Ovary (tissue), 7 donors: ENCODE measurements at regions not wholly inside any gene's neighbourhood (a gene's known extent, or its start where the extent isn't known, plus 50 kb on each side); places are given as distances from the start of the nearest gene placed in this dataset.
"Not testable (repeated sequence)": the region's sequence is repeated elsewhere in the genome, so short reads cannot be mapped to it uniquely, and the experiment has no call there.

Experiments used
- DNase-seq, 5 donors: peaks; one replicate each; pipeline ENCODE4 v3.0.0-alpha.2; 2019 to 2020
- H3K27ac ChIP-seq, 2 donors: fragments of 200-600 bp; one replicate each; pipeline versions ENCODE4 v1.5.1 to v1.8.0; 2019 to 2022
- H3K27me3 ChIP-seq: fragments of 200-600 bp; one replicate; pipeline ENCODE4 v1.8.0; 2022
- H3K36me3 ChIP-seq: fragments of 200-600 bp; sonication (generic); one replicate; pipeline ENCODE4 v1.5.1; 2019
- H3K4me1 ChIP-seq: one replicate; pipeline ENCODE4 v1.8.1; 2013; ENCODE audit warnings: mild to moderate bottlenecking, moderate library complexity; ENCODE audit not compliant: insufficient read depth
- H3K4me3 ChIP-seq: fragments of 200-600 bp; sonication (generic); one replicate; pipeline ENCODE4 v1.5.1; 2017
- H3K9me3 ChIP-seq, 2 donors: fragments of 200-600 bp in 1 of 2; sonication (generic) in 1 of 2; one replicate each; pipeline versions ENCODE4 v1.5.1 to v1.8.1; 2013 to 2019; ENCODE audit warnings: mild to moderate bottlenecking in 1 of 2, moderate library complexity in 1 of 2
- EP300 ChIP-seq: sonication (generic); formaldehyde crosslinking; IDR thresholded peaks from one replicate; pipeline ENCODE4 v1.6.1; 2017; ENCODE audit warnings: antibody characterized with exemption
- POLR2A ChIP-seq: fragments of 450-650 bp; IDR thresholded peaks from one replicate; pipeline ENCODE4 v1.6.1; 2017; ENCODE audit warnings: antibody characterized with exemption, mild to moderate bottlenecking, moderate library complexity
- WGBS, 3 donors: extraction: QIAGEN DNeasy Blood & Tissue Kit in 1 of 3; methylation state at CpG; one replicate each; pipeline versions ENCODE4 v1.1.5 to v1.1.7; 2013 to 2017; 5-methylcytosine and 5-hydroxymethylcytosine counted together
- intact Hi-C, 4 donors: fragments of 100-400 bp; cut with DNase I; formaldehyde crosslinking; loops; one replicate each; pipeline versions ENCODE4 v1.11.0 to v1.15.1; 2022 to 2023
- TF ChIP-seq, protein P1 (sequence below), 3 donors: fragments of 450-650 bp in 2 of 3; fragments of 200-600 bp in 1 of 3; IDR thresholded peaks; one replicate each; pipeline versions ENCODE4 v1.5.1 to v1.8.0; 2016 to 2022; ENCODE audit warnings: antibody characterized with exemption in 3 of 3, mild to moderate bottlenecking in 1 of 3
- donor health status: DM: no; HTN: no; CAD: no; lungs with moderate emphysema.
- donor health status: DM: no; HTN: no; CAD: no.
- donor health status: Bipolar disorder and iron deficiency.
- donor health status: DM: no; HTN: no; CAD: no.
- donor health status: DM: yes; HTN: yes; CAD: no.

- intact Hi-C loops, result no loop called here
- no peak for TF ChIP-seq POLR2A
- TF ChIP-seq, protein P1, sequence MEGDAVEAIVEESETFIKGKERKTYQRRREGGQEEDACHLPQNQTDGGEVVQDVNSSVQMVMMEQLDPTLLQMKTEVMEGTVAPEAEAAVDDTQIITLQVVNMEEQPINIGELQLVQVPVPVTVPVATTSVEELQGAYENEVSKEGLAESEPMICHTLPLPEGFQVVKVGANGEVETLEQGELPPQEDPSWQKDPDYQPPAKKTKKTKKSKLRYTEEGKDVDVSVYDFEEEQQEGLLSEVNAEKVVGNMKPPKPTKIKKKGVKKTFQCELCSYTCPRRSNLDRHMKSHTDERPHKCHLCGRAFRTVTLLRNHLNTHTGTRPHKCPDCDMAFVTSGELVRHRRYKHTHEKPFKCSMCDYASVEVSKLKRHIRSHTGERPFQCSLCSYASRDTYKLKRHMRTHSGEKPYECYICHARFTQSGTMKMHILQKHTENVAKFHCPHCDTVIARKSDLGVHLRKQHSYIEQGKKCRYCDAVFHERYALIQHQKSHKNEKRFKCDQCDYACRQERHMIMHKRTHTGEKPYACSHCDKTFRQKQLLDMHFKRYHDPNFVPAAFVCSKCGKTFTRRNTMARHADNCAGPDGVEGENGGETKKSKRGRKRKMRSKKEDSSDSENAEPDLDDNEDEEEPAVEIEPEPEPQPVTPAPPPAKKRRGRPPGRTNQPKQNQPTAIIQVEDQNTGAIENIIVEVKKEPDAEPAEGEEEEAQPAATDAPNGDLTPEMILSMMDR (IDR thresholded peaks at IDR 0.05), result no peak
- TF ChIP-seq EP300, result no peak
These were observed 135.2 kb upstream of the GDF10 start for GRCh38 chr10:47164800-47165128.

GRCh38 chr10:47165168-47165710, 134.8 kb upstream of the GDF10 start:
- WGBS, 3 donors, result 40 to 49% (median 44%) methylated on average over 7 of the region's 7 CpGs
- H3K4me1 ChIP-seq, result peaks cover 2% of the 10 kb centered on the region
- intact Hi-C loops, result no loop called here

More at GRCh38 chr10:47164800-47165128, 135.2 kb upstream of the GDF10 start:
- Histone ChIP-seq H3K27me3 (no peaks in the 10 kb centered on the region), H3K27ac (no peak overlapping the region), H3K36me3 (no peaks in the 10 kb centered on the region), H3K4me1 (peaks cover 2% of the 10 kb centered on the region), H3K4me3 (no peak overlapping the region), H3K9me3 (no peaks in the 10 kb centered on the region)
- DNase-seq, result no peak
- WGBS, 3 donors, result 67 to 82% (median 76%) methylated on average over 3 of the region's 3 CpGs

DNA sequence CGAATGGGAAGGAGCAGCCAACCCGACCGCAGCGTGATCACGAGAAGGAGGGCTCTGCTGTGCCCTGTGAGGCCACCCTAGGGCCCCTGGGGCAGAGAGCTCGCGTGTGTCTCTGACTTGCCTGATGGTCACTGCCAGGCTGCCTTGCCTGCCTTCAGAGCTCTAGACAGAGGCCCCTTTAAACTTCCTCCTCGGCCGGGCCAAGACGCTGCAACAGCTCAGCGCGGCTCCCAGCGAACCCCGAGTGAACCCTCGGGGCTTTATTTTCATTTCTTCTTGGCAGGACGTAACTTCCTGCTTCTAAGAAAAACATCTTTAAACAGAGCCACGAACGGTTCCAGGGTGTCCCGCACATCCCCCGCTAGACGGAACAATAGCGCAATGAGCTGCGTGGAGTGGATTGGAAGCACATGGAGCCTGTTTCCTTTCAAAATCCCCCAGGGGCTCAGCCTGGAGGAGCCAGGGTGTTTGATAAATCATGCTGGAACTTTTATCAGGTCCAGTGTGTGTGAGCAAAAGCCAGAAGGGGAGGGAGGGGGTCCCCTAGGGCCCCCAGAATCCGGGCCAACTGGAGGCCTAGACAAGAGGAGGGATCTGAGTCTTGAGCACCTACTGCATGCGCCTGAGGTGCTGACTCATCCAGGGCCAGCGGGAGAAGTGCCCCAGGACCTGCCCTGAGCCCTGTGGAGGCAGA, 134.1 kb upstream of the GDF10 start:
- H3K4me3 ChIP-seq, result peak overlapping the region; percentile 13
- peaks cover 2% of the 10 kb centered on the region for H3K4me1 ChIP-seq
- intact Hi-C loops, result no loop called here
- DNase-seq, result peak; percentile 22 to 73 (median 42)
- H3K36me3 ChIP-seq, result no peaks in the 10 kb centered on the region
- H3K9me3 ChIP-seq, result no peaks in the 10 kb centered on the region
- 3 to 16% (median 4%) methylated on average over 26 of the region's 26 CpGs for WGBS, 3 donors
- no peaks in the 10 kb centered on the region for H3K27me3 ChIP-seq
- H3K27ac ChIP-seq, result peak overlapping the region in 1 of 2 donors; percentile 10
- TF ChIP-seq, protein P1 (IDR thresholded peaks at IDR 0.05), result no peak
- TF ChIP-seq POLR2A (no peak), EP300 (no peak)

More at GRCh38 chr10:47165168-47165710, 134.8 kb upstream of the GDF10 start:
- no peaks in the 10 kb centered on the region for H3K27me3 ChIP-seq
- H3K9me3 ChIP-seq, result no peaks in the 10 kb centered on the region
- DNase-seq, result no peak
- peak overlapping the region; percentile 13 for H3K4me3 ChIP-seq
- H3K36me3 ChIP-seq, result no peaks in the 10 kb centered on the region
- no peak overlapping the region for H3K27ac ChIP-seq
- TF ChIP-seq POLR2A (no peak), EP300 (no peak)
- TF ChIP-seq, protein P1 (IDR thresholded peaks at IDR 0.05), result no peak

GRCh38 chr10:47166405-47166777, 133.6 kb upstream of the GDF10 start:
- 50 to 54% (median 53%) methylated on average over 7 of the region's 7 CpGs for WGBS, 3 donors
- peaks cover 2% of the 10 kb centered on the region for H3K4me1 ChIP-seq
- no peaks in the 10 kb centered on the region for H3K36me3 ChIP-seq
- intact Hi-C loops, result no loop called here
- H3K9me3 ChIP-seq, result no peaks in the 10 kb centered on the region
- TF ChIP-seq POLR2A, result no peak
- no peak for TF ChIP-seq EP300
- TF ChIP-seq, protein P1 (IDR thresholded peaks at IDR 0.05), result no peak
- H3K27ac ChIP-seq, result no peak overlapping the region
- H3K27me3 ChIP-seq, result no peaks in the 10 kb centered on the region
- DNase-seq, result no peak
- H3K4me3 ChIP-seq, result no peak overlapping the region

DNA sequence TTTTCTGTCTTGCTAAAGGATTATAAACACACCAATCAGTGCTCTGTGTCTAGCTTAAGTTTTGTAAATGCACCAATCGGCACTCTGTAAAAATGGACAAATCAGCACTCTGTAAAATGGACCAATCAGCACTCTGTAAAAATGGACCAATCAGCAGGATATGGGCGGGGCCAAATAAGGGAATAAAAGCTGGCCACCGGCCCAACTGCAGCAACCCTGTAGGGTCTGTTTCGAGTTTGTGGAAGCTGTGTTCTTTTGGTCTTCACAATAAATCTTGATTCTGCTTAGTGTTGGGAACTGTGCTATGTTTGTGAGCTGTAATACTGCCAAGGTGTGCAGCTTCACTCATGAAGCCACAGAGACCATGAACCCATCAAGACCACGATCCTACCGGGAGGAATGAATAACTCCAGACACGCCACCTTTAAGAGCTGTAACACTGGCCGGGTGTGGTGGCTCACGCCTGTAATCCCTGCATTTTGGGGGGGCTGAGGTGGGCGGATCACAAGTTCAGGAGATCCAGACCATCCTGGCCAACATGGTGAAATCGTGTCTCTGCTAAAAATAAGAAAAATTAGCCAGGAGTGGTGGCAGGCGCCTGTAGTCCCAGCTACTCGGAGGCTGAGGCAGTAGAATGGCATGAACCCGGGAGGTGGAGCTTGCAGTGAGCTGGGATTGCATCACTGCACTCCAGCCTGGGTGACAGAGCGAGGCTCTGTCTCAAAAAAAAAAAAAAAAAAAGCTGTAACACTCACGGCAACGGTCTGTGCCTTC, 133.0 kb upstream of the GDF10 start:
- H3K27ac ChIP-seq, H3K4me1 ChIP-seq, intact Hi-C loops, H3K36me3 ChIP-seq, DNase-seq, H3K27me3 ChIP-seq, H3K9me3 ChIP-seq, H3K4me3 ChIP-seq: not testable (repeated sequence)
- WGBS, 3 donors, result 78 to 83% (median 83%) methylated on average over 17 of the region's 17 CpGs
